SU-DHL-6 (cell line): ENCODE measurements at regions not wholly inside any gene's neighbourhood (a gene's known extent, or its start where the extent isn't known, plus 50 kb on each side); places are given as distances from the start of the nearest gene placed in this dataset.

Experiments
- EZH2phosphoT487 ChIP-seq: fragments of 200-600 bp; sonication (generic), shearing (Covaris generic); conservative IDR thresholded peaks from 2 replicates; pipeline ENCODE4 v1.6.1; 2018; ENCODE audit warnings: mild to moderate bottlenecking, antibody characterized with exemption, low read length, moderate library complexity, mixed read lengths
- TF ChIP-seq, protein P1 (sequence below): fragments of 200-600 bp; sonication (generic); IDR thresholded peaks from one replicate; pipeline ENCODE4 v1.5.1; 2017; ENCODE audit warnings: antibody characterized with exemption, mild to moderate bottlenecking, low read length, moderate library complexity; ENCODE audit not compliant: insufficient read depth, poor library complexity, severe bottlenecking

GRCh38 chr11:110038201-110038600 is 55.0 kb upstream of the ZC3H12C start:
- TF ChIP-seq, protein P1, sequence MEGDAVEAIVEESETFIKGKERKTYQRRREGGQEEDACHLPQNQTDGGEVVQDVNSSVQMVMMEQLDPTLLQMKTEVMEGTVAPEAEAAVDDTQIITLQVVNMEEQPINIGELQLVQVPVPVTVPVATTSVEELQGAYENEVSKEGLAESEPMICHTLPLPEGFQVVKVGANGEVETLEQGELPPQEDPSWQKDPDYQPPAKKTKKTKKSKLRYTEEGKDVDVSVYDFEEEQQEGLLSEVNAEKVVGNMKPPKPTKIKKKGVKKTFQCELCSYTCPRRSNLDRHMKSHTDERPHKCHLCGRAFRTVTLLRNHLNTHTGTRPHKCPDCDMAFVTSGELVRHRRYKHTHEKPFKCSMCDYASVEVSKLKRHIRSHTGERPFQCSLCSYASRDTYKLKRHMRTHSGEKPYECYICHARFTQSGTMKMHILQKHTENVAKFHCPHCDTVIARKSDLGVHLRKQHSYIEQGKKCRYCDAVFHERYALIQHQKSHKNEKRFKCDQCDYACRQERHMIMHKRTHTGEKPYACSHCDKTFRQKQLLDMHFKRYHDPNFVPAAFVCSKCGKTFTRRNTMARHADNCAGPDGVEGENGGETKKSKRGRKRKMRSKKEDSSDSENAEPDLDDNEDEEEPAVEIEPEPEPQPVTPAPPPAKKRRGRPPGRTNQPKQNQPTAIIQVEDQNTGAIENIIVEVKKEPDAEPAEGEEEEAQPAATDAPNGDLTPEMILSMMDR: no peak
- no peak for TF ChIP-seq EZH2phosphoT487
